B cell (primary cell): ENCODE measurements at regions not wholly inside any gene's neighbourhood (a gene's known extent, or its start where the extent isn't known, plus 50 kb on each side); places are given as distances from the start of the nearest gene placed in this dataset.

Source experiments
- ATAC-seq: fragments of 200-7000 bp; cut with Tn5 transposase; one replicate; pipeline ENCODE4 v1.10.0; 2021; ENCODE audit warnings: low read depth, mild to moderate bottlenecking, moderate number of reproducible peaks, moderate library complexity
- CTCF ChIA-PET: fragments of 350-600 bp; sonication (Branson Sonifier 250); formaldehyde crosslinking; loops from one replicate; lab custom pipeline; 2021; ENCODE audit warnings: antibody characterized with exemption, inconsistent platforms; lab: Charles Lee
- POLR2A ChIA-PET: fragments of 350-600 bp; sonication (Branson Sonifier 250); formaldehyde crosslinking; loops from one replicate; lab custom pipeline; 2021; ENCODE audit warnings: antibody characterized with exemption; lab: Charles Lee
- DNase-seq: peaks from one replicate; pipeline ENCODE4 v3.0.0; 2013
- H2AFZ ChIP-seq: 2 replicates; pipeline ENCODE4 v1.6.1; 2012; ENCODE audit warnings: mild to moderate bottlenecking, low read depth, low read length; ENCODE audit not compliant: insufficient read depth, poor library complexity, severe bottlenecking
- H3K27ac ChIP-seq, 2 donors: 1 replicate in 1 of 2; 2 replicates in 1 of 2; pipeline ENCODE4 v1.5.1; 2012 to 2013; ENCODE audit warnings: low read length in 2 of 2, mild to moderate bottlenecking in 2 of 2, moderate library complexity in 1 of 2
- H3K27me3 ChIP-seq, 4 experiments: fragments of 200-600 bp in 1 of 4; sonication (generic) in 1 of 4; replicated peaks in 1 of 4; 1 replicate in 2 of 4; 2 replicates in 2 of 4; pipeline versions ENCODE4 v1.6.1 to v1.7.0; 2013 to 2016; ENCODE audit warnings: low read length in 3 of 4, mild to moderate bottlenecking in 2 of 4, mixed read lengths in 1 of 4, moderate library complexity in 1 of 4; ENCODE audit not compliant: insufficient read depth in 4 of 4, control insufficient read depth in 3 of 4; ENCODE audit errors: control extremely low read depth in 1 of 4
- H3K36me3 ChIP-seq, 2 experiments: replicated peaks in 1 of 2; 1 replicate in 1 of 2; 2 replicates in 1 of 2; pipeline versions ENCODE4 v1.6.1 to v1.7.1; 2013; ENCODE audit warnings: low read length in 1 of 2; ENCODE audit not compliant: insufficient read depth in 2 of 2, control insufficient read depth in 1 of 2; ENCODE audit errors: control extremely low read depth in 1 of 2, extremely low read depth in 1 of 2
- H3K4me1 ChIP-seq, 2 donors: fragments of 200-600 bp in 1 of 2; sonication (generic) in 1 of 2; 1 replicate in 1 of 2; 2 replicates in 1 of 2; pipeline versions ENCODE4 v1.5.1 to v1.6.1; 2013 to 2017; ENCODE audit warnings: low read length in 2 of 2; ENCODE audit not compliant: control insufficient read depth in 2 of 2, insufficient read depth in 2 of 2
- H3K4me2 ChIP-seq: replicated peaks from 2 replicates; pipeline ENCODE3; 2012; ENCODE audit warnings: mild to moderate bottlenecking, low read depth, low read length; ENCODE audit not compliant: poor library complexity, severe bottlenecking
- H3K4me3 ChIP-seq, 5 experiments: fragments of 200-600 bp in 1 of 5; sonication (generic) in 1 of 5; 1 replicate in 3 of 5; 2 replicates in 2 of 5; pipeline versions ENCODE4 v1.5.1 to v1.7.0; 2011 to 2016; ENCODE audit warnings: low read length in 4 of 5, mild to moderate bottlenecking in 4 of 5, low read depth in 2 of 5, control low read depth in 1 of 5, moderate library complexity in 1 of 5; ENCODE audit not compliant: insufficient read depth in 1 of 5; ENCODE audit errors: control extremely low read depth in 1 of 5, extremely low read depth in 1 of 5
- H3K79me2 ChIP-seq: fragments of 200-600 bp; sonication (generic); one replicate; pipeline ENCODE4 v1.6.0; 2016; ENCODE audit warnings: low read length; ENCODE audit not compliant: control insufficient read depth, insufficient read depth
- H3K9ac ChIP-seq: fragments of 200-600 bp; sonication (generic); 2 replicates; pipeline ENCODE4 v1.6.1; 2017; ENCODE audit warnings: mild to moderate bottlenecking, low read length, moderate library complexity
- H3K9me3 ChIP-seq, 3 donors: one replicate each; pipeline versions ENCODE4 v1.6.1 to v1.7.1; 2013; ENCODE audit warnings: low read length in 2 of 3; ENCODE audit not compliant: control insufficient read depth in 2 of 3, insufficient read depth in 1 of 3; ENCODE audit errors: control extremely low read depth in 1 of 3
- H4K20me1 ChIP-seq: 2 replicates; pipeline ENCODE4 v1.6.0; 2012; ENCODE audit warnings: mild to moderate bottlenecking, low read length; ENCODE audit not compliant: insufficient read depth, control insufficient read depth, poor library complexity, severe bottlenecking
- H3K27ac Mint-ChIP-seq: one replicate; pipeline ENCODE4 v1.8.0; 2021; ENCODE audit warnings: mixed read lengths
- H3K27me3 Mint-ChIP-seq: one replicate; pipeline ENCODE4 v1.8.0; 2021; ENCODE audit warnings: mixed read lengths
- H3K4me1 Mint-ChIP-seq: one replicate; pipeline ENCODE4 v1.8.0; 2021; ENCODE audit warnings: mixed read lengths
- H3K4me3 Mint-ChIP-seq: one replicate; pipeline ENCODE4 v1.8.0; 2021; ENCODE audit warnings: mixed read lengths
- H3K9me3 Mint-ChIP-seq: one replicate; pipeline ENCODE4 v1.8.0; 2022; ENCODE audit warnings: mixed read lengths; ENCODE audit not compliant: insufficient read depth
- EZH2 ChIP-seq: IDR thresholded peaks from 2 replicates; pipeline ENCODE4 v1.6.1; 2012; ENCODE audit warnings: borderline replicate concordance, low read depth, mild to moderate bottlenecking, moderate library complexity, low read length; ENCODE audit not compliant: insufficient read depth, poor library complexity, severe bottlenecking
- WGBS: methylation state at CpG from one replicate; pipeline ENCODE4 v1.1.5; 2013; ENCODE audit warnings: missing lambda C conversion rate; ENCODE audit not compliant: insufficient coverage; 5-methylcytosine and 5-hydroxymethylcytosine counted together
- intact Hi-C: fragments of 100-400 bp; cut with micrococcal nuclease; formaldehyde crosslinking; loops from one replicate; pipeline ENCODE4 v1.10.0; 2022
- TF ChIP-seq, protein P1 (sequence below): fragments of 200-600 bp; IDR thresholded peaks from one replicate; pipeline ENCODE4 v1.8.0; 2022; ENCODE audit warnings: antibody characterized with exemption, mild to moderate bottlenecking

DNA sequence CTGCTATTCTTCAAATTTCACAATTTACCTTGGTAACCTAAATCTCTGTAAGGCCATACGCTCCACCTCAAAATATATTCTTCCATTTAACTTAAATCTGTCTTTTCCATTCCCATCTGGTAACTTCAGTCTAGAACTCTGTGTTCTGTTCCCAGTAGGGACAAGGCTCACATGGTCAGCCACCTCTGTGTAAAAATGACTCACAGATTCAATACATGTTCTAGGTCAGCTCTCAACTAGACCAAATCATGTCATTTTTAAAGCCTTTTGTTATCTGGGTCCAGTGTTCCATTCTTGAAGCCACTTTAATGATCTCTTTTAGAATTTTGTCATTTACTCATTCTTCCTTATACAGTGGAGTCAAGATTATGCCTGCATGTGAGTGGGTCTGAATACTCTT, 315.6 kb upstream of the CITED2 start:
- H3K79me2 ChIP-seq: no peaks in the 10 kb centered on the region
- no peaks in the 10 kb centered on the region for H3K4me1 ChIP-seq
- H3K4me2 ChIP-seq: no peak overlapping the region
- no peak overlapping the region for H3K4me3 ChIP-seq
- no peak overlapping the region for H3K27ac ChIP-seq
- intact Hi-C loops: no loop called here
- WGBS: 100% methylated on average over 1 of the region's 1 CpG
- no peak for DNase-seq
- no peak overlapping the region for H2AFZ ChIP-seq
- Mint-ChIP-seq H3K4me1 (no peaks in the 10 kb centered on the region), H3K27me3 (peaks cover 25% of the 10 kb centered on the region), H3K9me3 (no peaks in the 10 kb centered on the region), H3K27ac (no peak overlapping the region), H3K4me3 (no peak overlapping the region)
- no peaks in the 10 kb centered on the region for H4K20me1 ChIP-seq
- no peaks in the 10 kb centered on the region for H3K9me3 ChIP-seq
- CTCF ChIA-PET: no interaction called here
- no peak overlapping the region for H3K9ac ChIP-seq
- POLR2A ChIA-PET: no interaction called here
- no peaks in the 10 kb centered on the region for H3K36me3 ChIP-seq
- TF ChIP-seq EZH2: no peak
- TF ChIP-seq, protein P1, sequence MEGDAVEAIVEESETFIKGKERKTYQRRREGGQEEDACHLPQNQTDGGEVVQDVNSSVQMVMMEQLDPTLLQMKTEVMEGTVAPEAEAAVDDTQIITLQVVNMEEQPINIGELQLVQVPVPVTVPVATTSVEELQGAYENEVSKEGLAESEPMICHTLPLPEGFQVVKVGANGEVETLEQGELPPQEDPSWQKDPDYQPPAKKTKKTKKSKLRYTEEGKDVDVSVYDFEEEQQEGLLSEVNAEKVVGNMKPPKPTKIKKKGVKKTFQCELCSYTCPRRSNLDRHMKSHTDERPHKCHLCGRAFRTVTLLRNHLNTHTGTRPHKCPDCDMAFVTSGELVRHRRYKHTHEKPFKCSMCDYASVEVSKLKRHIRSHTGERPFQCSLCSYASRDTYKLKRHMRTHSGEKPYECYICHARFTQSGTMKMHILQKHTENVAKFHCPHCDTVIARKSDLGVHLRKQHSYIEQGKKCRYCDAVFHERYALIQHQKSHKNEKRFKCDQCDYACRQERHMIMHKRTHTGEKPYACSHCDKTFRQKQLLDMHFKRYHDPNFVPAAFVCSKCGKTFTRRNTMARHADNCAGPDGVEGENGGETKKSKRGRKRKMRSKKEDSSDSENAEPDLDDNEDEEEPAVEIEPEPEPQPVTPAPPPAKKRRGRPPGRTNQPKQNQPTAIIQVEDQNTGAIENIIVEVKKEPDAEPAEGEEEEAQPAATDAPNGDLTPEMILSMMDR: no peak
- ATAC-seq: no peak
- H3K27me3 ChIP-seq: peaks cover 0 to 4% (median 0%) of the 10 kb centered on the region in 4 experiments

DNA sequence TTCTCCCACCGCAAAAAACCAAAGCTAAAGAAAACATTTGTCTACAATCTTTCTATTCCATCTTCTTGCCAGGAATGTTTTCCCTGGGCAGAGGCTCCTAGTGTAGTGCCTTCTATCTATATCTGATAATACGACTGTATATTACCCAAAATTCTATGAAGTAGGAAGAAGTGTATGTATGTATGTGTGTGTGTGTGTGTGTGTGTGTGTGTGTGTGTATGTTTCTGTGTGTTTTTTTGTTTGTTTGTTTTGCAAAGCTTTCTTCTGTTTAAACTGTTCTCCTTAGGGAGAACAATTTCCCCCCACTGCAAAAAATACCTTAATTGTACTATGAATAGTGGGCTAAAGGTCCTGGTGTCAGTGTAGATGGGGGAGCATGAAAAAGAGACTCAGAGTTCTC, 312.6 kb upstream of the CITED2 start:
- no peak overlapping the region for H3K4me2 ChIP-seq
- TF ChIP-seq, protein P1: no peak
- no peak for TF ChIP-seq EZH2
- ChIA-PET POLR2A (no interaction called here), CTCF (no interaction called here)
- H2AFZ ChIP-seq: no peak overlapping the region
- no peak overlapping the region for H3K27ac ChIP-seq
- H3K27me3 Mint-ChIP-seq: peaks cover 12% of the 10 kb centered on the region
- H3K4me3 Mint-ChIP-seq: no peak overlapping the region
- no peak for ATAC-seq
- H3K9ac ChIP-seq: no peak overlapping the region
- no peaks in the 10 kb centered on the region for H3K9me3 ChIP-seq
- H3K4me3 ChIP-seq: no peak overlapping the region
- H4K20me1 ChIP-seq: no peaks in the 10 kb centered on the region
- no peak for DNase-seq
- no CpG with 5 or more reads among the region's 2 CpGs for WGBS
- H3K27ac Mint-ChIP-seq: no peak overlapping the region
- H3K79me2 ChIP-seq: no peaks in the 10 kb centered on the region
- intact Hi-C loops: no loop called here
- no peaks in the 10 kb centered on the region for H3K4me1 Mint-ChIP-seq
- H3K27me3 ChIP-seq: peaks cover 0 to 4% (median 0%) of the 10 kb centered on the region in 4 experiments
- H3K4me1 ChIP-seq: no peaks in the 10 kb centered on the region
- H3K9me3 Mint-ChIP-seq: no peaks in the 10 kb centered on the region
- no peaks in the 10 kb centered on the region for H3K36me3 ChIP-seq
